Karpas-422 (cell line): ENCODE measurements at regions not wholly inside any gene's neighbourhood (a gene's known extent, or its start where the extent isn't known, plus 50 kb on each side); places are given as distances from the start of the nearest gene placed in this dataset.

Experiments
- DNase-seq: peaks from one replicate; pipeline ENCODE4 v3.0.0-alpha.2; 2015
- H2AFZ ChIP-seq: fragments of 200-600 bp; sonication (generic); 2 replicates; pipeline ENCODE4 v1.6.1; 2014; ENCODE audit warnings: antibody characterized with exemption, low read length, mixed read lengths
- H3K27ac ChIP-seq: fragments of 200-600 bp; sonication (generic); 2 replicates; pipeline ENCODE4 v1.5.1; 2014; ENCODE audit warnings: mild to moderate bottlenecking, low read length, moderate library complexity
- H3K27me3 ChIP-seq: fragments of 200-600 bp; sonication (generic); 2 replicates; pipeline ENCODE4 v1.6.1; 2014; ENCODE audit warnings: low read length, mixed read lengths
- H3K36me3 ChIP-seq: fragments of 200-600 bp; sonication (generic); 2 replicates; pipeline ENCODE4 v1.6.1; 2014; ENCODE audit warnings: low read length, mixed read lengths; ENCODE audit not compliant: insufficient read depth
- H3K4me1 ChIP-seq: fragments of 200-600 bp; sonication (generic); 2 replicates; pipeline ENCODE4 v1.6.1; 2014; ENCODE audit warnings: mild to moderate bottlenecking, low read length, mixed read lengths
- H3K4me2 ChIP-seq: fragments of 200-600 bp; sonication (generic); 2 replicates; pipeline ENCODE4 v1.6.1; 2014; ENCODE audit warnings: low read length, low read depth, mild to moderate bottlenecking; ENCODE audit not compliant: poor library complexity, severe bottlenecking
- H3K4me3 ChIP-seq: fragments of 200-600 bp; sonication (generic); 2 replicates; pipeline ENCODE4 v1.5.1; 2014; ENCODE audit warnings: mild to moderate bottlenecking, antibody characterized with exemption, low read length, mixed read lengths
- H3K79me2 ChIP-seq: fragments of 200-600 bp; sonication (generic); 2 replicates; pipeline ENCODE4 v1.6.1; 2014; ENCODE audit warnings: mild to moderate bottlenecking, low read length, mixed read lengths
- H3K9ac ChIP-seq: fragments of 200-600 bp; sonication (generic); 2 replicates; pipeline ENCODE4 v1.6.0; 2014; ENCODE audit warnings: low read length
- H3K9me2 ChIP-seq: fragments of 200-600 bp; sonication (generic), shearing (Covaris generic); replicated peaks from 2 replicates; pipeline ENCODE4 v1.6.0; 2014; ENCODE audit warnings: mild to moderate bottlenecking, low read length, moderate library complexity; ENCODE audit not compliant: insufficient read depth
- H3K9me3 ChIP-seq: fragments of 300-700, 200-600 bp; sonication (generic); 2 replicates; pipeline ENCODE4 v1.6.1; 2014; ENCODE audit warnings: low read length, mixed read lengths
- H4K20me1 ChIP-seq: fragments of 200-600 bp; sonication (generic); 2 replicates; pipeline ENCODE4 v1.6.1; 2014; ENCODE audit warnings: mild to moderate bottlenecking, antibody characterized with exemption, low read length, low read depth; ENCODE audit not compliant: insufficient read depth

DNA sequence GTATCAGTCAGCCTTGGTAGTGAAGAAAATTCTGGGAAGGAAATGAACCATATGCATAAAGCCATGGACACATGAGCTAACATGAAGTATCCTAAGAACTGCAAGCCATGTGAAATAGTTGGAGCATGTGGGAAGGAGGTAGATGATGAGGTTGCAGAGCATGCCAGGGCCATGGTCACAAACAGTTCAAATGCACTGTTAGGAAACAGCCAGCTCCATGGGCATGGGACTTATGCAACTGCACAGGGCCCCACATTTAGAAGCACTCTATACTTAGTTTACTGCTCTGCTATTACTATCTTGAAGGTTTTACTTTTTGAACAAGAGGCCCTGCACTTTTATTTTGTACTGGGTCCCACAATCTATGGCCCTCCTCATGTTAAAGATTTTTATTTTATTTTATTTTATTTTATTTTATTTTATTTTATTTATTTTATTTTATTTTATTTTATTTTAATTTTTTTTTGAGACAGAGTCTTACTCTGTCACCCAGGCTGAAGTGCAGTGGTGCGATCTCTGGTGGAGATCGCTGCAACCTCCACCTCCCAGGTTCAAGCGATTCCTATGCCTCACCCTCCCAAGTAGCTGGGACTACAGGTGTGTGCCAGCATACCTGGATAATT is 169.1 kb downstream of the IBTK start:
- H3K27ac ChIP-seq, result no peak overlapping the region
- H3K9me2 ChIP-seq, result no peaks in the 10 kb centered on the region
- no peaks in the 10 kb centered on the region for H3K36me3 ChIP-seq
- H3K9ac ChIP-seq, result no peak overlapping the region
- H2AFZ ChIP-seq, result no peak overlapping the region
- H3K4me1 ChIP-seq, result peaks cover 7% of the 10 kb centered on the region
- DNase-seq, result no peak
- H3K4me2 ChIP-seq, result no peak overlapping the region
- H3K79me2 ChIP-seq, result no peaks in the 10 kb centered on the region
- H3K27me3 ChIP-seq, result no peaks in the 10 kb centered on the region
- H3K9me3 ChIP-seq, result no peaks in the 10 kb centered on the region
- H3K4me3 ChIP-seq, result no peak overlapping the region
- no peaks in the 10 kb centered on the region for H4K20me1 ChIP-seq

DNA sequence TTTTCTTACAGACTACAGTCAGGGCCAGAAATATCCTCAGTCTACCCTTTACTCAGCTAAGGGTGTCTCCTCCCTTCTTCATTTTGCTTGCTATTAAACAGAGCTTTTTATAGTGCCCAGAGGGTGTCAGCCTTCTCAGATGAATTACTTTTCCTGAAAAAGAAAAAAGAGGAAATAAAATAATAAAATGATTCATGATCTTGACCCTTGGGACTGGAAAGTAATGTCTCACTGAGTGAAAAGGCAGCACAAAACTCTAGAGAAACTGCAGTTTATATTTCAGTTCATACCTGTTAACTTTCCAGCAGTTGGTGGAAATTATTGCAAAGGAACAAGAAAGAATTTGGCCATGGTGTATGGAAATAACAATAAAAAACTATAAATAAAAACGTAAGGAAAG is 170.6 kb downstream of the IBTK start:
- H3K36me3 ChIP-seq, result no peaks in the 10 kb centered on the region
- H3K27ac ChIP-seq, result no peak overlapping the region
- no peak overlapping the region for H3K9ac ChIP-seq
- peaks cover 7% of the 10 kb centered on the region for H3K4me1 ChIP-seq
- no peak overlapping the region for H2AFZ ChIP-seq
- no peak for DNase-seq
- no peak overlapping the region for H3K4me2 ChIP-seq
- H4K20me1 ChIP-seq, result no peaks in the 10 kb centered on the region
- no peaks in the 10 kb centered on the region for H3K27me3 ChIP-seq
- H3K9me3 ChIP-seq, result no peaks in the 10 kb centered on the region
- H3K4me3 ChIP-seq, result no peak overlapping the region
- H3K9me2 ChIP-seq, result no peaks in the 10 kb centered on the region
- H3K79me2 ChIP-seq, result no peaks in the 10 kb centered on the region

DNA sequence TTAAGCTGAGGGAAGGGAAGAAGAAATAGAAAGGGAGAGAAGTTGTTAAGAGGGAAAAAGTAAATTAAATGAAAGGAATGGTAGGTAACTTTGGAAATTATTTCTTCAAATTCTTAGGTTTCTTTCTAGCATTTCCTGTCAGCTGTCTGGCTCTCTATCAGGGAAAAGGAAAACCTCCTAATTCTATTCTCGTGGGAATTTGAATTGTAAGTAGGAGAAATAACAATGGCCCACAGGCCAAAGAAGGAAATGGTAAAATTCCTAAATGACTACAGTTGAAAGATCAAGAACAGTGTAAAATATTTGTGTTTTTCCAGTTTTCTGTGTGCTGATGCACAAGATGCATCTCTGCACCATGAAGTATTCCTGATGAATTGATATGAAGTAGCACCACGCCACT is 173.0 kb downstream of the IBTK start:
- H3K27ac ChIP-seq, result no peak overlapping the region
- peaks cover 7% of the 10 kb centered on the region for H3K4me1 ChIP-seq
- H3K4me3 ChIP-seq, result no peak overlapping the region
- no peak overlapping the region for H2AFZ ChIP-seq
- H3K9me2 ChIP-seq, result no peaks in the 10 kb centered on the region
- no peaks in the 10 kb centered on the region for H3K79me2 ChIP-seq
- DNase-seq, result no peak
- no peaks in the 10 kb centered on the region for H3K9me3 ChIP-seq
- no peak overlapping the region for H3K4me2 ChIP-seq
- H3K9ac ChIP-seq, result no peak overlapping the region
- H4K20me1 ChIP-seq, result no peaks in the 10 kb centered on the region
- no peaks in the 10 kb centered on the region for H3K36me3 ChIP-seq
- H3K27me3 ChIP-seq, result no peaks in the 10 kb centered on the region

DNA sequence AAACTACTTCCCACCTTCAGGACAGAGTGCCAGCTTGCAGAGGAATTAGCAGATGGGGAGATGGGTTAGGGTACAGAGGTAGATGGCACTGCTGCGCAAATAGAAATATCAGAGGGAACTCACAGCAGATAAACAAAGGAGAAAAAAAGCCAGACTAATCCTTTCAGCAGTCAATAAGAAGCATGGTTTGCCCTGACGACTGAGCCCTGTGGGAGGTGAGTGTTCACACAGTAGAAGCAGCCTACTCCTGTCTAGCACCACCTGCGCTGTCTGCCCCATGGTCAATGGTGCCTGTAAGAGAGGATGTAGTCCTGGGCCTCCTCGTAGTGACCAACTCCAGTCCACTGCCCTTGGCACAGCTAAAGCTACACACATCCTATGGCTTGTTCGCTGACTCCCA is 174.1 kb downstream of the IBTK start:
- Histone ChIP-seq H3K4me3 (no peak overlapping the region), H3K27ac (no peak overlapping the region), H2AFZ (no peak overlapping the region)

DNA sequence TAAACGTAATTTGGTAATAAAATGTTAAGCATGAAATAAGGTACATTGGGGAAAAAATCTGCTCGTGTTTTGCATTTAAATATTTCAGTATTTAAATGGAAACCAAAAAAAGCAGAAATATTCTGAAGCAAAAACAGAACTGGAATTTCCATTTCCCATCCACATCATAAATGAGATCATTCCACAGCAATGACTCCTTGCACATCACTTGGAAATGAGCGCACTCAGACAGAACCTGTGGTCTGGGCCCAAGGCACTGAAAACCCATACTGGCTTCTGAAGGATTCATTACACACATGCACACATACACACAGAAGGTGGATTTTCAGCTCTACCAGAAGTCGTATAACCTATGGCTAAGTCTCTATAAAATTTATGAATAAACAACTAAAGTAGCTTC is 174.8 kb downstream of the IBTK start:
- Histone ChIP-seq H3K36me3 (no peaks in the 10 kb centered on the region), H3K9me2 (no peaks in the 10 kb centered on the region), H3K9ac (no peak overlapping the region), H4K20me1 (no peaks in the 10 kb centered on the region), H2AFZ (no peak overlapping the region), H3K4me2 (no peak overlapping the region), H3K27ac (no peak overlapping the region), H3K79me2 (no peaks in the 10 kb centered on the region), H3K4me1 (peaks cover 7% of the 10 kb centered on the region), H3K4me3 (no peak overlapping the region), H3K27me3 (no peaks in the 10 kb centered on the region), H3K9me3 (no peaks in the 10 kb centered on the region)
- DNase-seq, result no peak

More for the DNA sequence above, 174.1 kb downstream of the IBTK start:
- Histone ChIP-seq H3K27me3 (no peaks in the 10 kb centered on the region), H3K4me1 (peaks cover 7% of the 10 kb centered on the region), H3K9me2 (no peaks in the 10 kb centered on the region), H4K20me1 (no peaks in the 10 kb centered on the region), H3K9ac (no peak overlapping the region), H3K4me2 (no peak overlapping the region), H3K9me3 (no peaks in the 10 kb centered on the region), H3K36me3 (no peaks in the 10 kb centered on the region), H3K79me2 (no peaks in the 10 kb centered on the region)
- DNase-seq, result no peak

DNA sequence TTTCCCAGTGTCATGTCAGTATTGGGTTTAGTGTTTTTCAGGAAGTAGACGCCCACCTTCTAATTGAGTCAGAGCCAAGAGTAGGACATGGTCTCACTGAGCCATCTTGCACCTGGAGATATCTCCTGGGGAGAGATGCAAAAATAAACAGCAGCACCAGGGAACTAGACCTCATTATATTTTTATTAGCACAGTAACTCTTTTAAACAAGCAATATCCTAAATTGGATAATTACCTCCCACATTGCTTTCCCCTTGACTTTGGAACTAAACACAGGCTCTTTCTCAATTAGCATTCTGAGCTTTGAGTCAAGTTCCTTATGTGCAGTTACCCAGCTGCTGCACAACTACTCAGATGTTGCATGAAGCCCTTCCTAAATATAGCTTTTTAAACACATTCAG is 175.4 kb downstream of the IBTK start:
- Histone ChIP-seq H3K4me1 (peaks cover 5% of the 10 kb centered on the region), H4K20me1 (no peaks in the 10 kb centered on the region), H3K36me3 (no peaks in the 10 kb centered on the region), H2AFZ (no peak overlapping the region), H3K27me3 (no peaks in the 10 kb centered on the region), H3K4me3 (no peak overlapping the region), H3K27ac (no peak overlapping the region), H3K9me2 (no peaks in the 10 kb centered on the region), H3K9me3 (no peaks in the 10 kb centered on the region), H3K9ac (no peak overlapping the region), H3K4me2 (no peak overlapping the region), H3K79me2 (no peaks in the 10 kb centered on the region)
- no peak for DNase-seq

DNA sequence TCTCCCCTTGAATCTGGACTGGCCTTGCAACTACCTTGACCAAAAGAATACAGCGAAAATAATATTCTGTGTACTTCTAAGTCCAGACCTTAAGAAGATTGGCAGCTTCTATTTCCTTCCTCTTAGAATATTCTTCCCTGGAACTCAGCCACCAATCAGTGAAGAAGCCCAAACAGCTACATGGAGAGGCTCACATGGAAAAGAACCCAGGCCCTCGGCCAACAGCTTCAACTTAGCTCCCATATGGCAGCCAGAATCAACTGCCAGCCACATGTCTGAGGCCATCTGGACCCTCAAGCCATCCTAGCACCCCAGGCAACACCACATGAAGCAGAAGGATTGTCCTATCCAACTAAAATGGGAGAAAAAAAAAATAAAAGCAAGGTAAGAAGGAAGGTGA is 178.8 kb downstream of the IBTK start:
- Histone ChIP-seq H3K79me2 (no peaks in the 10 kb centered on the region), H3K4me1 (no peaks in the 10 kb centered on the region), H3K4me2 (no peak overlapping the region), H3K27ac (no peak overlapping the region), H3K9ac (no peak overlapping the region), H3K9me3 (no peaks in the 10 kb centered on the region), H2AFZ (no peak overlapping the region), H3K4me3 (no peak overlapping the region), H3K36me3 (no peaks in the 10 kb centered on the region), H3K27me3 (no peaks in the 10 kb centered on the region), H4K20me1 (no peaks in the 10 kb centered on the region), H3K9me2 (no peaks in the 10 kb centered on the region)
- no peak for DNase-seq

DNA sequence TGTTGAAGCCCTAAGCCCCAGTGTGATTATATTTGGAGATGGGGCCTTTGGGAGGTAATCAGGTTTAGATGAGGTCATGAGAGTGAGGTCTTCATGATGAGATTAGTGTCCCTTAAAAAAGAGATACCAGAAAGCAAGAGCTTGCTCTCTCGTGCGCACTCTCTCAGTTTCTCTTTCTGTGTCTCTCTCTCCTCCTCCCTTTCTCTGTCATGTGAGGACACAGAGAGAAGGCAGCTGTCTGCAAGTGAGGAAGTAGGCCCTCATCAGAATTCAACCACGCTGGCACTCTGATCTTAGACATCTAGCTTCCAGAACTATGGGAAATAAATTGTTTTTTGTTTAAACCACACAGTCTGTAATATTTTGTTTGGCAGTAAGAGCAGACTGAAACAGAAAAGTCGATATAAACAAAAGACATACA is 180.5 kb downstream of the IBTK start:
- Histone ChIP-seq H3K4me2 (no peak overlapping the region), H3K79me2 (no peaks in the 10 kb centered on the region), H4K20me1 (no peaks in the 10 kb centered on the region), H3K36me3 (no peaks in the 10 kb centered on the region), H3K27ac (no peak overlapping the region), H3K27me3 (no peaks in the 10 kb centered on the region), H2AFZ (no peak overlapping the region), H3K4me3 (no peak overlapping the region), H3K9ac (no peak overlapping the region), H3K4me1 (no peaks in the 10 kb centered on the region), H3K9me2 (no peaks in the 10 kb centered on the region), H3K9me3 (no peaks in the 10 kb centered on the region)
- no peak for DNase-seq

DNA sequence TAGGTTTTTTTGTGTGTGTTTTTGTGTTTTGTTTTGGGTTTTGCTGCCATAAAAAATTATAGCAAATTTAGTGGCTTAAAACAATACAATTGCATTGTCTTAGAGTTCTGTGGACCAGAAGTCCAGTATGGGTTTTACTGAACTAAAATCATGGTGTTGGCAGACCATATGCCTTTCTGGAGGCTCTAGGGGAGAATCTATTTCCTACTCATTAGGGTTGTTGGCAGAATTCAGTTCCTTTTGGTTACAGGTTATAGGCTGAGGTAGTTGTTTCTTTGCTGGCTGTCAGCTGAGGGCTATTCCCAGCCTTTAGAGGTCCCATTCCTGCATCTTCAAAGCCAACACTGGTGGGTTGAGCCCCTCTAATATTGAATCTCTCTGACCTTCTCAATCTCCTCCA is 181.3 kb downstream of the IBTK start:
- Histone ChIP-seq H3K4me2 (no peak overlapping the region), H3K4me1 (no peaks in the 10 kb centered on the region), H4K20me1 (no peaks in the 10 kb centered on the region), H3K9me3 (no peaks in the 10 kb centered on the region), H3K9ac (no peak overlapping the region), H3K79me2 (no peaks in the 10 kb centered on the region), H3K27me3 (no peaks in the 10 kb centered on the region), H3K4me3 (no peak overlapping the region), H3K9me2 (no peaks in the 10 kb centered on the region), H2AFZ (no peak overlapping the region), H3K36me3 (no peaks in the 10 kb centered on the region), H3K27ac (no peak overlapping the region)
- DNase-seq, result no peak
